ENCODE measurements at regions not wholly inside any gene's neighbourhood (a gene's known extent, or its start where the extent isn't known, plus 50 kb on each side); places are given as distances from the start of the nearest gene placed in this dataset.

GRCh38 chr2:236766850-236767249, 197.2 kb downstream of the ACKR3 start:
- POLR2A ChIA-PET = no interaction called here
- Histone ChIP-seq H3K9ac (ENCODE audit: insufficient read depth, low read depth, low read length) (no peak overlapping the region), H3K27me3 (ENCODE audit: control insufficient read depth in 1 of 2, insufficient read depth in 2 of 2, low read length in 2 of 2) (no peaks in the 10 kb centered on the region; a peak in 2 of 5 replicates), H3K79me2 (ENCODE audit: insufficient read depth, low read length) (no peaks in the 10 kb centered on the region), H3K36me3 (replicated peaks in 1 of 2; ENCODE audit: control insufficient read depth in 1 of 2, insufficient read depth in 2 of 2, low read length in 2 of 2) (no peaks in the 10 kb centered on the region), H3K27ac (ENCODE audit: extremely low read length, insufficient read depth, low read length) (no peak overlapping the region), H3K4me1 (ENCODE audit: insufficient read depth, low read length) (no peaks in the 10 kb centered on the region), H3K4me2 (ENCODE audit: low read depth, low read length) (no peak overlapping the region), H3K4me3 (replicated peaks in 1 of 3; ENCODE audit: insufficient read depth in 1 of 3, low read depth in 2 of 3, low read length in 3 of 3) (no peak overlapping the region), H4K20me1 (ENCODE audit: insufficient read depth, low read length) (no peaks in the 10 kb centered on the region), H3K9me3 (ENCODE audit: low read length) (no peaks in the 10 kb centered on the region), H2AFZ (ENCODE audit: low read length) (no peak overlapping the region)
- ATAC-seq = no peak
- no peak for FAIRE-seq
- intact Hi-C loops (cut with micrococcal nuclease; ENCODE audit: unreplicated experiment) = no loop called here
- in situ Hi-C loops (cut with HindIII; ENCODE audit: extremely low pct_ligation_motif_present, low pct_unique_long_range_greater_than_20kb) = no loop called here
- TF ChIP-seq THYN1 (CRISPR knock-in tag; IDR thresholded peaks at IDR 0.05; ENCODE audit: borderline replicate concordance, low read depth) (no peak), SSRP1 (CRISPR knock-in tag; IDR thresholded peaks at IDR 0.05) (no peak), RFXANK (CRISPR knock-in tag; IDR thresholded peaks at IDR 0.05) (no peak), TEF (CRISPR knock-in tag; IDR thresholded peaks at IDR 0.05) (no peak)
- CTCF ChIA-PET (ENCODE audit: low intra/inter-chr PET ratio, low total read pairs) = no interaction called here
- no peak for DNase-seq (ENCODE audit: low spot score)
- WGBS (ENCODE audit: low lambda C conversion rate) = 54% methylated on average over 2 of the region's 2 CpGs
- no TSS peak for BruUV-seq (replicated peaks)

- no peaks in the 10 kb centered on the region; a peak in 2 of 5 replicates for H3K27me3 ChIP-seq (ENCODE audit: control insufficient read depth in 1 of 2, insufficient read depth in 2 of 2, low read length in 2 of 2)
- H3K4me1 ChIP-seq (ENCODE audit: insufficient read depth, low read length) = no peaks in the 10 kb centered on the region
- no peak overlapping the region for H2AFZ ChIP-seq (ENCODE audit: low read length)
- CTCF ChIA-PET (ENCODE audit: low intra/inter-chr PET ratio, low total read pairs) = no interaction called here
- in situ Hi-C loops (cut with HindIII; ENCODE audit: extremely low pct_ligation_motif_present, low pct_unique_long_range_greater_than_20kb) = no loop called here
- intact Hi-C loops (cut with micrococcal nuclease; ENCODE audit: unreplicated experiment) = no loop called here
- BruUV-seq (replicated peaks) = no TSS peak
- POLR2A ChIA-PET = no interaction called here
- FAIRE-seq = no peak
- no peaks in the 10 kb centered on the region for H3K9me3 ChIP-seq (ENCODE audit: low read length)
- no peaks in the 10 kb centered on the region for H4K20me1 ChIP-seq (ENCODE audit: insufficient read depth, low read length)
- DNase-seq (ENCODE audit: low spot score) = no peak
- H3K4me2 ChIP-seq (ENCODE audit: low read depth, low read length) = no peak overlapping the region
- ATAC-seq = no peak
- 15% methylated on average over 7 of the region's 7 CpGs for WGBS (ENCODE audit: low lambda C conversion rate)
- H3K9ac ChIP-seq (ENCODE audit: insufficient read depth, low read depth, low read length) = no peak overlapping the region
- no peaks in the 10 kb centered on the region for H3K79me2 ChIP-seq (ENCODE audit: insufficient read depth, low read length)
- H3K27ac ChIP-seq (ENCODE audit: extremely low read length, insufficient read depth, low read length) = no peak overlapping the region
- no peaks in the 10 kb centered on the region for H3K36me3 ChIP-seq (replicated peaks in 1 of 2; ENCODE audit: control insufficient read depth in 1 of 2, insufficient read depth in 2 of 2, low read length in 2 of 2)
- no peak overlapping the region for H3K4me3 ChIP-seq (replicated peaks in 1 of 3; ENCODE audit: insufficient read depth in 1 of 3, low read depth in 2 of 3, low read length in 3 of 3)
- TF ChIP-seq ZNF333 (CRISPR knock-in tag; IDR thresholded peaks at IDR 0.05; ENCODE audit: borderline replicate concordance) (no peak), ZNF407 (CRISPR knock-in tag; IDR thresholded peaks at IDR 0.05; ENCODE audit: not compliant biosample characterization) (no peak), ZNF790 (CRISPR knock-in tag; IDR thresholded peaks at IDR 0.05; ENCODE audit: borderline replicate concordance) (no peak), NFRKB (IDR thresholded peaks at IDR 0.05) (no peak), ZNF264 (CRISPR knock-in tag; IDR thresholded peaks at IDR 0.05) (no peak), ZKSCAN5 (CRISPR knock-in tag; IDR thresholded peaks at IDR 0.05) (no peak), ZFP37 (CRISPR knock-in tag; IDR thresholded peaks at IDR 0.05; ENCODE audit: borderline replicate concordance) (no peak), JDP2 (CRISPR knock-in tag; IDR thresholded peaks at IDR 0.05; ENCODE audit: borderline replicate concordance) (no peak)
Observed at GRCh38 chr2:236767941-236768340, 198.3 kb downstream of the ACKR3 start.

Data from HepG2 (cell line).